A673 (cell line): ENCODE measurements at regions not wholly inside any gene's neighbourhood (a gene's known extent, or its start where the extent isn't known, plus 50 kb on each side); places are given as distances from the start of the nearest gene placed in this dataset.

Source experiments
- CTCF ChIP-seq: fragments of 300-800, 200-600 bp; sonication (generic); conservative IDR thresholded peaks from 2 replicates; pipeline ENCODE4 v1.5.1; 2017; ENCODE audit warnings: low read depth, mild to moderate bottlenecking, antibody characterized with exemption, low read length, moderate library complexity, mixed read lengths
- EZH2 ChIP-seq: fragments of 200-600 bp; sonication (generic); IDR thresholded peaks from 2 replicates; pipeline ENCODE4 v1.6.1; 2017; ENCODE audit warnings: borderline replicate concordance, low read depth, mild to moderate bottlenecking, mixed read lengths, antibody characterized with exemption, low read length; ENCODE audit not compliant: poor library complexity, severe bottlenecking

- no peak for TF ChIP-seq CTCF
- TF ChIP-seq EZH2 = no peak
Measured at GRCh38 chr16:17541324-17541723, 70.6 kb upstream of the XYLT1 start.
